Right kidney (tissue), 1 donor: ENCODE measurements at regions not wholly inside any gene's neighbourhood (a gene's known extent, or its start where the extent isn't known, plus 50 kb on each side); places are given as distances from the start of the nearest gene placed in this dataset.

Experiments
- DNase-seq: peaks from one replicate; pipeline ENCODE4 v3.0.0-alpha.2; 2016

DNA sequence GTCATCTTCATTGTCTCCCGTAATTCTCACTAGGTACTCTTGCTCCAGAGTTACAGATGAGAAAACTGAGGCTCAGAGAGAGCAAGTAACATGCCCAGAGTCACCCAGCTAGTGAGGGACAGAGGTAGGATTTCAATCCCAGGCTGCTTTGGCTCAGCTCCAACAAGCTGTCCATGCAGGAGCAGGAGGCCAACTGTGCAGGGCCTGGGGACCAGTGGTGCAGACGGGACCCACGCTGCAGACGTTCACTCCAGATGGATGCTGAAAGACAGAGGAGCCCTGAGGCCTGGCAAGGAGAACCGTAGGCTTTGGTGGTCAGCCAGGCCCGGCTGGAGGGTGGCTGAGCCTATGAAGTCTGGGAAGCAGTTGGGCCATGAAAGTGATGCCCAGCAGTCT lies 102.6 kb downstream of the MCFD2 start:
- peak; percentile 41 for DNase-seq
